ENCODE measurements at regions not wholly inside any gene's neighbourhood (a gene's known extent, or its start where the extent isn't known, plus 50 kb on each side); places are given as distances from the start of the nearest gene placed in this dataset.

DNA sequence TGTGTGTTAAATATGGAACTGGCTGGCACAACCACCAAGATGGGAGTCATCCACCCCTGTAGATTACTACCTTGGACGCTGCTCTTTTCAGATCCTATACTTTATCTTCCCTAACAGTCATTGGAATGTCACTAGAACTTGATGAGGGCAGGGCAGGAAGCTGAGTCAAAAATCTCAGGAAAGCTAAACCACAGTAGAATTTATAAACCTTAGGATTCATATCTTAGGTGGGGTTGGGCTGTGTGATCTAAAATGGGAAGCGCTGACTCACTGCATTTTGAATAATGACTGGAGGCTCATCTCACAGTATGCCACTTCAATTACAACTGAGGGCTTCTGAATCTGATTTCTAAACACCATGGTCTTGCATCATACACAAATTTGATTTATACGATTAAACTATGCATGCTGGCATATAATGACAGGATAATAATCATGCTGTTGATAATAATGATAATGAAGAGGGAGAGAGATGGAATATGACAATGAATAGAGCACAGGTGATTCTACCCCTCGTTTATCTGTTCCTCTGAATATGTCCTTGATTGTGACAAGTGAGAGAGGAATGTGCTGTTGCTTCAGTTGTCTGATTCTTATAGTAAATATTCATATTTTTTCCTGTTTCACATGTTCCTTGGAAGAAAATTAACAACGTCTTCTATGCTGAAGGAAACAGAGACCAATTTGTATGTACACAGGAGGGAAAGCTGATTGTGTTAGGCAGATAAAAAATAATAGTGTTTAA lies 270.3 kb upstream of the HS3ST1 start:
- no peak overlapping the region for H3K9ac ChIP-seq (ENCODE audit: insufficient read depth, low read depth, low read length)
- DNase-seq (ENCODE audit: low spot score), result no peak
- in situ Hi-C loops (cut with HindIII; ENCODE audit: extremely low pct_ligation_motif_present, low pct_unique_long_range_greater_than_20kb), result no loop called here
- no peak for TF ChIP-seq SNAI1 (CRISPR knock-in tag; IDR thresholded peaks at IDR 0.05; ENCODE audit: borderline replicate concordance)
- CTCF ChIA-PET (ENCODE audit: low intra/inter-chr PET ratio, low total read pairs), result no interaction called here
- WGBS (ENCODE audit: low lambda C conversion rate), result 14% methylated on average over 5 of the region's 5 CpGs
- no peaks in the 10 kb centered on the region for H3K36me3 ChIP-seq (replicated peaks in 1 of 2; ENCODE audit: control insufficient read depth in 1 of 2, insufficient read depth in 2 of 2, low read length in 2 of 2)
- no peaks in the 10 kb centered on the region for H3K4me1 ChIP-seq (ENCODE audit: insufficient read depth, low read length)
- ATAC-seq, result no peak
- intact Hi-C loops (cut with micrococcal nuclease; ENCODE audit: unreplicated experiment), result no loop called here
- no peak for FAIRE-seq
- H3K9me3 ChIP-seq (ENCODE audit: low read length), result peaks cover 74% of the 10 kb centered on the region
- H2AFZ ChIP-seq (ENCODE audit: low read length), result no peak overlapping the region
- POLR2A ChIA-PET, result no interaction called here
- no peak overlapping the region for H3K4me3 ChIP-seq (replicated peaks in 1 of 3; ENCODE audit: insufficient read depth in 1 of 3, low read depth in 2 of 3, low read length in 3 of 3)
- H3K27ac ChIP-seq (ENCODE audit: extremely low read length, insufficient read depth, low read length), result no peak overlapping the region
- H3K4me2 ChIP-seq (ENCODE audit: low read depth, low read length), result no peak overlapping the region
- no peaks in the 10 kb centered on the region for H4K20me1 ChIP-seq (ENCODE audit: insufficient read depth, low read length)
- no peaks in the 10 kb centered on the region for H3K79me2 ChIP-seq (ENCODE audit: insufficient read depth, low read length)
- no TSS peak for BruUV-seq (replicated peaks)
- no peaks in the 10 kb centered on the region for H3K27me3 ChIP-seq (ENCODE audit: control insufficient read depth in 1 of 2, insufficient read depth in 2 of 2, low read length in 2 of 2)

DNA sequence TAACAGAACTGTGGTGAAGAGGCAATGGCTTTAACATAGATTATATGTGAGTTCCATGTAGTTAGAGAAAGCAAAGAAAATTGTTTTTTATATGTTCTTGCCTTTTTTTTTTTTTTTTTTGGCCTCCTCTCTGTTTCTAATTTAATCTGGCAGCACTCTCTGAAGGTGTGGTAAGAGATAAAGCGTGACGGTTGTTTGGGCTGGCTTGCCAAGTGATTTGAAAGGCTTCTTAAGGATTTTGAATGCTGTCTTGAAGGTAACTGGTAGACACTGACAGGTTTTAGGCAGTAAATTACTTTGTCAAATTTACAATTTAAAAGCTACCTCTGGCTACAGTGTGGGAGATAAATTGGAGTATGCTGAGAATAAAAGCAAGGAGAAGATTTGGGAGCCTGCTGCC lies 269.3 kb upstream of the HS3ST1 start:
- no TSS peak for BruUV-seq (replicated peaks)
- H3K9me3 ChIP-seq (ENCODE audit: low read length), result peaks cover 73% of the 10 kb centered on the region
- no peak overlapping the region for H2AFZ ChIP-seq (ENCODE audit: low read length)
- intact Hi-C loops (cut with micrococcal nuclease; ENCODE audit: unreplicated experiment), result no loop called here
- H3K9ac ChIP-seq (ENCODE audit: insufficient read depth, low read depth, low read length), result no peak overlapping the region
- no peaks in the 10 kb centered on the region for H4K20me1 ChIP-seq (ENCODE audit: insufficient read depth, low read length)
- H3K27me3 ChIP-seq (ENCODE audit: control insufficient read depth in 1 of 2, insufficient read depth in 2 of 2, low read length in 2 of 2), result no peaks in the 10 kb centered on the region
- no peak overlapping the region for H3K27ac ChIP-seq (ENCODE audit: extremely low read length, insufficient read depth, low read length)
- no peaks in the 10 kb centered on the region for H3K36me3 ChIP-seq (replicated peaks in 1 of 2; ENCODE audit: control insufficient read depth in 1 of 2, insufficient read depth in 2 of 2, low read length in 2 of 2)
- no peaks in the 10 kb centered on the region for H3K4me1 ChIP-seq (ENCODE audit: insufficient read depth, low read length)
- H3K4me2 ChIP-seq (ENCODE audit: low read depth, low read length), result no peak overlapping the region
- FAIRE-seq (no peak), DNase-seq (ENCODE audit: low spot score) (no peak), ATAC-seq (no peak)
- in situ Hi-C loops (cut with HindIII; ENCODE audit: extremely low pct_ligation_motif_present, low pct_unique_long_range_greater_than_20kb), result no loop called here
- H3K4me3 ChIP-seq (replicated peaks in 1 of 3; ENCODE audit: insufficient read depth in 1 of 3, low read depth in 2 of 3, low read length in 3 of 3), result no peak overlapping the region
- POLR2A ChIA-PET, result no interaction called here
- CTCF ChIA-PET (ENCODE audit: low intra/inter-chr PET ratio, low total read pairs), result no interaction called here
- H3K79me2 ChIP-seq (ENCODE audit: insufficient read depth, low read length), result no peaks in the 10 kb centered on the region
- WGBS (ENCODE audit: low lambda C conversion rate), result 23% methylated on average over 2 of the region's 2 CpGs
- TF ChIP-seq, protein P1, sequence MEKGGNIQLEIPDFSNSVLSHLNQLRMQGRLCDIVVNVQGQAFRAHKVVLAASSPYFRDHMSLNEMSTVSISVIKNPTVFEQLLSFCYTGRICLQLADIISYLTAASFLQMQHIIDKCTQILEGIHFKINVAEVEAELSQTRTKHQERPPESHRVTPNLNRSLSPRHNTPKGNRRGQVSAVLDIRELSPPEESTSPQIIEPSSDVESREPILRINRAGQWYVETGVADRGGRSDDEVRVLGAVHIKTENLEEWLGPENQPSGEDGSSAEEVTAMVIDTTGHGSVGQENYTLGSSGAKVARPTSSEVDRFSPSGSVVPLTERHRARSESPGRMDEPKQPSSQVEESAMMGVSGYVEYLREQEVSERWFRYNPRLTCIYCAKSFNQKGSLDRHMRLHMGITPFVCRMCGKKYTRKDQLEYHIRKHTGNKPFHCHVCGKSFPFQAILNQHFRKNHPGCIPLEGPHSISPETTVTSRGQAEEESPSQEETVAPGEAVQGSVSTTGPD (CRISPR knock-in tag; IDR thresholded peaks at IDR 0.05), result no peak
- no peak for TF ChIP-seq TAF15 (IDR thresholded peaks at IDR 0.05; ENCODE audit: low read depth, low read length, poor library complexity, severe bottlenecking)
- no peak for TF ChIP-seq TCF12 (IDR thresholded peaks at IDR 0.05)
- TF ChIP-seq TCF12 (CRISPR knock-in tag; IDR thresholded peaks at IDR 0.05), result no peak
- TF ChIP-seq ZNF619 (CRISPR knock-in tag; IDR thresholded peaks at IDR 0.05), result no peak
- no peak for TF ChIP-seq JARID2 (CRISPR knock-in tag; IDR thresholded peaks at IDR 0.05; ENCODE audit: insufficient replicate concordance)
- TF ChIP-seq, protein P2, sequence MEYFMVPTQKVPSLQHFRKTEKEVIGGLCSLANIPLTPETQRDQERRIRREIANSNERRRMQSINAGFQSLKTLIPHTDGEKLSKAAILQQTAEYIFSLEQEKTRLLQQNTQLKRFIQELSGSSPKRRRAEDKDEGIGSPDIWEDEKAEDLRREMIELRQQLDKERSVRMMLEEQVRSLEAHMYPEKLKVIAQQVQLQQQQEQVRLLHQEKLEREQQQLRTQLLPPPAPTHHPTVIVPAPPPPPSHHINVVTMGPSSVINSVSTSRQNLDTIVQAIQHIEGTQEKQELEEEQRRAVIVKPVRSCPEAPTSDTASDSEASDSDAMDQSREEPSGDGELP (IDR thresholded peaks at IDR 0.05; ENCODE audit: borderline replicate concordance, low read depth), result no peak
- no peak for TF ChIP-seq EZH2 (conservative IDR thresholded peaks at IDR 0.05; ENCODE audit: low read depth, low read length)
- TF ChIP-seq RFX1 (IDR thresholded peaks at IDR 0.05), result no peak
- TF ChIP-seq, protein P3, sequence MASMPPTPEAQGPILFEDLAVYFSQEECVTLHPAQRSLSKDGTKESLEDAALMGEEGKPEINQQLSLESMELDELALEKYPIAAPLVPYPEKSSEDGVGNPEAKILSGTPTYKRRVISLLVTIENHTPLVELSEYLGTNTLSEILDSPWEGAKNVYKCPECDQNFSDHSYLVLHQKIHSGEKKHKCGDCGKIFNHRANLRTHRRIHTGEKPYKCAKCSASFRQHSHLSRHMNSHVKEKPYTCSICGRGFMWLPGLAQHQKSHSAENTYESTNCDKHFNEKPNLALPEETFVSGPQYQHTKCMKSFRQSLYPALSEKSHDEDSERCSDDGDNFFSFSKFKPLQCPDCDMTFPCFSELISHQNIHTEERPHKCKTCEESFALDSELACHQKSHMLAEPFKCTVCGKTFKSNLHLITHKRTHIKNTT (CRISPR knock-in tag; IDR thresholded peaks at IDR 0.05), result no peak
- TF ChIP-seq, protein P4, sequence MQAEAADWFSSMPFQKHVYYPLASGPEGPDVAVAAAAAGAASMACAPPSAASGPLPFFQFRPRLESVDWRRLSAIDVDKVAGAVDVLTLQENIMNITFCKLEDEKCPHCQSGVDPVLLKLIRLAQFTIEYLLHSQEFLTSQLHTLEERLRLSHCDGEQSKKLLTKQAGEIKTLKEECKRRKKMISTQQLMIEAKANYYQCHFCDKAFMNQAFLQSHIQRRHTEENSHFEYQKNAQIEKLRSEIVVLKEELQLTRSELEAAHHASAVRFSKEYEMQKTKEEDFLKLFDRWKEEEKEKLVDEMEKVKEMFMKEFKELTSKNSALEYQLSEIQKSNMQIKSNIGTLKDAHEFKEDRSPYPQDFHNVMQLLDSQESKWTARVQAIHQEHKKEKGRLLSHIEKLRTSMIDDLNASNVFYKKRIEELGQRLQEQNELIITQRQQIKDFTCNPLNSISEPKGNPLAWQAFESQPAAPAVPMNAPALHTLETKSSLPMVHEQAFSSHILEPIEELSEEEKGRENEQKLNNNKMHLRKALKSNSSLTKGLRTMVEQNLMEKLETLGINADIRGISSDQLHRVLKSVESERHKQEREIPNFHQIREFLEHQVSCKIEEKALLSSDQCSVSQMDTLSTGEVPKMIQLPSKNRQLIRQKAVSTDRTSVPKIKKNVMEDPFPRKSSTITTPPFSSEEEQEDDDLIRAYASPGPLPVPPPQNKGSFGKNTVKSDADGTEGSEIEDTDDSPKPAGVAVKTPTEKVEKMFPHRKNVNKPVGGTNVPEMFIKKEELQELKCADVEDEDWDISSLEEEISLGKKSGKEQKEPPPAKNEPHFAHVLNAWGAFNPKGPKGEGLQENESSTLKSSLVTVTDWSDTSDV (CRISPR knock-in tag; IDR thresholded peaks at IDR 0.05), result no peak
- no peak for TF ChIP-seq RORA (CRISPR knock-in tag; IDR thresholded peaks at IDR 0.05)

Data from HepG2 (cell line).